ENCODE measurements at regions not wholly inside any gene's neighbourhood (a gene's known extent, or its start where the extent isn't known, plus 50 kb on each side); places are given as distances from the start of the nearest gene placed in this dataset.
A peak's percentile ranks its signal among the peaks of the same experiment; 100 is the strongest.

- no peak for DNase-seq
These were observed 97.7 kb downstream of the CD47 start for GRCh38 chr3:107992976-107993684.

GRCh38 chr3:107990926-107991325 lies 99.9 kb downstream of the CD47 start:
- DNase-seq, result peak; percentile 71

DNA sequence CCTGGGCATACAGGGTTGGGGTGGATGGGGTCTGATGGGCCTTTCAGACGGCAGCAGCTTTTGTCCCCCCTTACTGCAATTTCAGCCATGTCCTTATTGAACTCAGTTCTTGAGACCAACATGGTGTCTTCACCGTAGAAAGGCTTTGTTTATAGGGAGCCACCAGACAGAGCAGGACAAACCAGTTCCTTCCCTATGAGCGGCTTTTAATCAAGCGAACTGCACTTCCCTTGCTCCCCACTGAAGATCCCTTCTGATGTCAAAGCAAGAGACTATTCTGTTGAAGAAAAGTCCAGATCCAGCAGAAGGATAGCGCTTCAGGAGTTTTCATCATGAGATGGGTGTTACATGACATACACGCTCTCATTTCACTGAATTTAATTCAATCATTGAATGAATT lies 100.4 kb downstream of the CD47 start:
- no peak for DNase-seq

DNA sequence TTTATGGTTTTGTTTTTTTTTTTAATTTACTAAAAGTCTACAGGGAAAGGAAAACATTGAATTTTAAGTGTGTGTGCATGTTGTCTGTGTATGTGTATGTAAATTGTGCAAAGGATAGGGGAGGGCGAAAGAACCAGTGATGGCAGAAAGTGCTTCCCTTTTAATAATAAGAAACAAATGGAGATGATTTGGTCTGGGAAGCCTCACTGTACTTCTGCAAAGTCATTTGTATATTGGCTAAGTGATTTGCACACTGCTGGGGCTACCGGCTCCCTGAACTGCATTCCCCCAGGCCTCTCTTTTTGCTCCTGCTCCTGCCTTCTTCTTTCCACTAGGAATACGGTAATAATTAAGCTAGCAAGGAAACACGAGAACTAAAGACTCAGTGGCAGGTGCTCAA lies 101.2 kb downstream of the CD47 start:
- no peak for DNase-seq

DNA sequence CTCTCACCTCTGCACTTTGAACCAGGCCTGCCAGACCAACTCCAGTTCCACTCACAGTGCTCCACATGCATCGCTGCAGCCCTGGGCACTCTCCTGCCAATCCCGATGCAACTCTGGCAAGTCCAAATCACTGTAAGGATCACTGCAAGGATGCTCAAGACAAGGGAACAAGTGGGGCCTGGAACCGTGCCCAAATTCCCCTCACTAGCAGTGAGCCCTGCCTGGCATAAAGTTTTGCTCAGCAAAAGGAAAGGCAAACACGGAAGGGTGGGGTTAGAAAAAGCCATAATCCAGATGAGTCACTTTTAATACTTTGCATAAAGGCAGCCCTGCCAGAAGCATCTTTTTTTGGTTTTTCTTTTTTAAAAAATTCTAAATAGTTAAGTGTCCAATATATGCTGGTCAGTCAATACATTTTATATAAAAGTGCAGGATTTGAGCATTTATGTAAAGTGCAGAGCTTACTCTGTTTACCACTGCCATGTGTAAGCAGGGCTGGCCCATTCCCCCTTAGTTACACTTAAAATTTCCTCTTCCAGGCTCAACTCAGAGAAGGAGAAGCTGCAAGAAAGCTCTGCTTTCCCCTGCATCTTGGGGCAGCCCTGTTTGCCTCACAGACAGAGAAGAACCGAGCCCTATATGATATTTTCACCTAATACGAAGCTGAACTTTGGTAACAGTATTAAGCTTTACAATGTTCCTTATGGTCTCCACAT lies 102.2 kb downstream of the CD47 start:
- no peak for DNase-seq

GRCh38 chr3:107987036-107987939 lies 103.5 kb downstream of the CD47 start:
- no peak for DNase-seq

DNA sequence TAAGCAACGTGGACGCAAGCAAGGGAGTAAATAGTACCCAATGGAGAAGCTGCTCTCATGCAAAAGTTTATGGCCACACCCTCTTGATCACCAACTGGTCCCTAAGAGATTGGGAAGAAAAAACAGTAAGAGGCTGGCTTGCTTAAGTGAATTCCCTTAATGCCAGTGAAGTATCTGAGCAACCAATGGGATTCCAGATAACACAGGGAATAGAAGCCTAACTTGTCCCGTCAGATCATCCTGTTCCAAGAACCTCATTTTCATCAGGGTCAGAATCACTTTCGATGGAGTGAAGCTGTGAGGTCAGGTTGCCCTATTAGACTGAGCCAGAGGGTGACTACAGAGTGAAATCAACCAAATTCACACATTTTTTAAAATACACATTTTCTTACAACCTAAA lies 104.3 kb downstream of the CD47 start:
- DNase-seq, result no peak

GRCh38 chr3:107985496-107985895 lies 105.3 kb downstream of the CD47 start:
- DNase-seq, result no peak

GRCh38 chr3:107983247-107983646 lies 107.6 kb downstream of the CD47 start:
- DNase-seq, result no peak

DNA sequence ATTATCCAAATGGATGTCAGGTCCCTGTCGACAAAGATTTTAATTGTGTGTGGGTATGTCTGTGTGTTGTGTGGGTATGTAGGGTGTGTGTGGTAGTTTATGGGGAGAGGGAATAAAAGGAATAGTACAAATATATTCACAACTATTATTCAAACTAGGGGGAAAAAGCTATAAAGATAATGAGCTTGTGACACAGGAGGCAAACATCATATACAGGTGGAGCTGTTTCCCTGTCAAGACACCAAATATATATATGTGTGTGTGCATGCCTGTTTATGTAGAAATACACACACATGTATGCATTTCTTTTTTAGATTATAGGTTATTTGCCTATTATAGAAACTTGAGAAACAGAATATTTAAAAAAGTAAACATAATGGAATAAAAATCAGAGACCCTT lies 108.7 kb downstream of the CD47 start:
- DNase-seq, result no peak

DNA sequence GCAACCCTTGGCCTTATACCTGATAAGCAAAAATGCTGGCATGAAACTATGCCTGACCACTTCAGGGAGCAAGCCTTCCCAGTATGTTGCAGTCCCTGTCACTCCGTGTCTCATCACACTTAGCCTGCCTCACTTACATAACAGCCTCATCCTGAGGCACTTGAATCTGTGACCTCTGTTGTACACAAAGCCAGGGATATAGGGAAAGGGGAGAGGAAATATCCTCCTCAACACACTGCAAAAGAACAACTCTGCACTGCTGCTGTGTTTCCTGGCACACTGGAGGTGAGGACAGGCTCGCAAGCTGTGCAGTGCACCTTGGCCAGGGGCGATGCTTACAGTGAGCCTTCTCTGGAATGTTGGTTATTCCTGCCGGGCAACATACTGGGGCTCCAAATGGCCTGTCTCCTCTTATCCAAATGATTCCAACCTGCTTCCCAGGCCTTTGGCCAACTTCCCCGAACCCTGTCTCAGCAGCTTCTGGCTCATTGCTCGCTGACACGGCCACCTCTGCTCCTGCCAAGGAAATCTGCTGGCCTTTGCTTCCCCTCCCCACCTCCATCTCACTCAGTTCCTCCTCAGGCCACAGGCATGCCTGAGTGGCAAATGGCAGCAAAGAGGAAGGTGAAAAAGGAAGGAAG lies 109.2 kb downstream of the CD47 start:
- DNase-seq, result no peak

DNA sequence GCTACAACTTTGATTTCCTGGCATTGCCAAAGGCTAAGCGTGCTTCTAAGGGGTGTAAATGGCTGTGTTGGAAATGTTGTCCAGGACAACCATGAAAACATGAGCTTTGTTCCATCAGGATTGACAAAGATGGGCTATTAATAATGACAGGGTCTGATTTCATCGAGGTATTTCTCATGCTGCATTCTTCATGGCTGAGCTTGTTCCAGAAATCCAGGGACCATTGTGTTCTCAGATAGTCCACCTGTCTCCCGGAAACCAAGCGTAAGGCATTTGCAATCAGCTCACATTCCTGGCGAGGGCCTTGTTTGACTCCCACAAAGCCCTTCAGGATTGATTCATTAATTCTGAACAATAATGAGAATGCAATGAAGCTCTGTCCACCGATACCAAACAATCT lies 111.3 kb downstream of the CD47 start:
- no peak for DNase-seq

DNA sequence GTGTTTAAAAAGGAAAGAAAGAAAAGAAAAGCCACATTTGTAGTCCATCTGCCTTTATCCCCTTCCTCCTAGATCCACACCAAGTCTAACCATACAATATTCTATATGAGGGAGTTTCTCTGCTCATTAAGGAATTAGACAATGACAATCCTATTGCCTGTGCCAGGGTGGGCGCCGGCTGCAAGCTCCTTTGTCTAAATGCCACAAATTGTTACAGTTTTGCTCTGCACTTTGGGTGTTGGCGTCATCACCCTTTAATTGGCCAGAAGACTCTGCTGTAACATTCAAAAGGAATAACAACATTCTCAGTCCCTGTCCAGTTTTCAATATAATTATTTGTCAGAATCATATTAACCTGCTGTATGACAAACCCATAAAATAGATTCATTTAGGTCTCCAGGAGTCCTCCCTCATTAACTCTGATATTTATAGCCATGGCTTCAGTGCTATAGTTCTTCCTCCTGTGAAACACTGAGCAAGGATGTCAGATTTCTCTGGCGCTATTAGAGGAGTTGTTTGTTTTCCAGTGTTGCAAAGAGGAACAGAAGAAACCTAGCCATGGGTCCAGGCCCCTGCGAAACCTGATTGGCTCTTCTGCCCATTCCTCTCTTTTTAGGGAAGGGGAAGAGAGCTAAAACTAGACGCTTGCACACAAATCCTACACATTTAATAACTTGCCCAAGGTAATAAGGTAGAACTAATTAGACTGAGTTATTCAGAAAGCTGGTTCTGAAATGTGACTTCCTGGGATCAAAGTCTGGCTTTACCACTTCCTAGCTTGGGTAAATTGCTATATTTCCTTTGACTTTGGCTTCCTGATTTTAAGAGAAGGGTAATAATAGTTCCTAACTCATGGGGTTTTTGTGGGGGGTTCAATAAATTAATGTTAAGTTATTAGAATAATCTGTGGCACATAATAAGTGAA lies 112.4 kb downstream of the CD47 start:
- no peak for DNase-seq

DNA sequence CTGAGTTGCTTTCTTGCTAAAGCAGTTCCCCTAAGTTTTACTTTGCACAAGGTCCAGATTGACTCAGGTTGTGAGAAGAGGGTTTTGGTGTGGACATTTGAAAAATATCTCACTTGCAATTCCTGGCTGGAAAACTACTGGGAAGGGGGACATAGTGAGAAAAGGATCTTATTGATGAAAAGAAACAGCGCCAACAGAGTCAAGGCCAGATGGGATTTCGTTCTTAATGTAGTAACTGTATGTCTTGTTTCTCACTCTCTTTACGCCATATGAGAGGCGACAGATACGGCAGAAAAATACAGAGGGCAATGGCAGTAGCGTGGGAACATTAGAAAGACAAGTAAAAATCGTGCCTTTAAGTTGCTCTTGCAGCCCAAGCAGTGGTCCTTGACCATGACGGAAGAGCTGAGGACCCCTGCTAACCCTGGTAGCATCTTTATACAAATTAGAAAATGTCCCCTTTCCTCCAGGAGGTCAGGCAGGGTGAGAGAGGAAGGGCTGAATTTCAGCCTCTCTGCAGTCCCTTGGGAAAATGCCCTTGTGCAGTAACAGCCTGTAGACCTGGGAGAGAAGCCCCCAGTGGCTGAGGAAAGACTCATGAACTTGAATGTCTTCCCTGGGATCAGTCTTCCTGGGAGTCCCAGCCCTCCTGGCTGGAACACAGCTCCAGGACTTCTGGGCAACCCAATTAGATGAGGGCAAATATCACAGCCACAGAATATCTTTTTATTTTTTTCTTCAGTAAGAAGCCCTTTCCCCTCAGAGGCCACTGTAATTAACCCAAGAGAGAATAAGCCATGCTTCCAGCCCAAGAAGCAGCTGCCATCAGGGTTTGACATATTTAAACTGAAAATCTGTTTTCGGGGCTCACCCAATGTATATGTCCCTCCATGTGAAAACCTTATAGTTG lies 113.4 kb downstream of the CD47 start:
- DNase-seq, result no peak

GRCh38 chr3:107976202-107976800 lies 114.5 kb downstream of the CD47 start:
- DNase-seq, result no peak

DNA sequence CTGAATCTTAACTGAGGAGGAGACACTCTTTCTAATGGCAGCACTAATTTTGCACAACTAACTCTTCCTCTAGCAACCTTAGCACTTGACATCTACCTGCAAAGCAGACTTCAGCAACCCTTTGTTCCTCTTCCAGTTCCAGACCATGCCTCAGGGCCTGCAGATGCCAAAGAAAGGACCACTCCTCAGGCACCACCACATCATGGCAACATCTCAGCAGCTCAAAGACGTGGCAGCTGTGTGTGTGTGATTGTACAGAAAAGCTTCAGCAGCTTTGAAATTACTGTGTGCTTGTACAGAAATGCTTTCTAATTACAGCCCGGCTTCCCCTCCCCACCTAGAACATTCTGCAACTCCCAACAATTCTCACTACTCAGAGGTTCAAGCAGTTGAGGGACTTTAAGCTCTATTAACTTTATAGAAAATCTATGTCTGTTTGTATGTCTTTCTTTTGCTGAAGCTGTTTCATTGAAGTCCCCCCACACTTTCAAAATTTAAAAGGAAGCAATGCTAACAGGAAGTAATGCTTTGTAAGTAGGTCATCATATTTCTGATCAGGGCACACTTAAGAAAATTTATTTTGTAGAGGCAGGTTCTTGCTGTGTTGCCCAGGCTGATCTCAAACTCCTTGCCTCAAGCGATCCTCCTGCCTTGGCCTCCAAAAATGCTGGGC lies 115.2 kb downstream of the CD47 start:
- no peak for DNase-seq

GRCh38 chr3:107973961-107974360 lies 116.9 kb downstream of the CD47 start:
- no peak for DNase-seq

- DNase-seq, result no peak
These were observed 117.7 kb downstream of the CD47 start for GRCh38 chr3:107973152-107973551.

DNA sequence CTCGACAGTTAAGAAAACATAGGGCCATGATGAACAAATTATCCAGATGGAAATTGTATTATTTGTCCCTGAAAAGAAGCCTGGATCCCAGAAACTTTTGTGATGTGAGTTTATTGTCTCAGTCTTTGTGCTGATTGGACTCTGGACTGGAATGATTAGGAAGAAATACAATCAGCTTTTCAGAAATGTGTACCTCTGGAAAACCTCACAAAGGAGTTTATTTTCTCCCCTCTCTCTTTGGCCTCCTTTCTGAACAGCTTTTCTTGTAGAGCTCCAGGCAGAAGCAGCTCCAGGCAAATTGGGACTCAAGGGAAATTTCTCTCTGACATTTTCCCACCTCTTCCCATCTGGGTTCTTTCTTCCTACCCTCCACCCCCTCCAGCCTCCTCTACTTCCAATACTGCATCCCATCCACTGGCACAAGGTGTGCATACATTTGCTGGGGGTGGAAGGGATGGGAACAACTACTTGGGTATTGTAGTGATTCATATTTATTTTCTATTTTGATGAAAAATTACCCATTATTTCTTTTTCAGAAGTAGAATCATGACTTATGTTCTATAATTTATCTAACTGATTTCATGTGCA lies 119.7 kb downstream of the CD47 start:
- DNase-seq, result no peak
